ENCODE measurements at regions not wholly inside any gene's neighbourhood (a gene's known extent, or its start where the extent isn't known, plus 50 kb on each side); places are given as distances from the start of the nearest gene placed in this dataset.

DNA sequence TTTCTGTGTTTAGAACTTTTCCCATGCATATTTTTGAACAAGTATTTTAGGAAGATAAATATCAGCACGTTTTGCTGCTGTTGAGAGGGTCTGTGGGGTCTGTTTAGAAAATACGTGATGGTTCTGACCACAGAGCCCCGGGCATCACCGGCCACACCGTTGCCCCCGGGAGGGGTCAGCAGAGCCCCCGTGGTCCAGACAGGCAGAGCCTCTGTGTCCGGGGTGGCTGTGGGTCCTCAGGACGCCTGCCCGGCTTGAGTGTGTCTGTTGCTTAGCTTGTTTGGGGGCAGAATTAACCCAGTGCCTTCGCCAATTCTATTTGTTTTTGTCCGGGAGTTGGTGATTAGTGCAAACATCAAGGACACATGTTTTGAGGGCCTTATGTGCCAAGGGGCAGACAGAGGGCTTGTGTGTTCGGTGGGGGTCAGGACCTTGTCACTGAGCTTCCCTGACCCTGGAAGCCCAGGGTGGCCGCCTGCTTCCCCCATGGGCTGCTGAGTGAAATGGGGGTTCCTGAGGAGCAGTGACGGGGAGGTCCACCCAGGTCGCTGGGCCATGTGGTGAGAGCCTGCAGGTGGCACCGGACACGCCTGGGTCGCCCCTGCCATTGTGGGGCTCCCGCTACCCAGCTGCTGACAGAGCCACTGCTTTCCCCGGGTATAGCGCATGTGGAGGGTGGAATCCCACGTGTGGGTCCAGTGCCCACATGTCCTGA, 122.2 kb downstream of the SIK1 start:
- H3K4me2 ChIP-seq (ENCODE audit: low read depth, low read length, poor library complexity, severe bottlenecking) = no peak overlapping the region
- H3K79me2 ChIP-seq (ENCODE audit: insufficient read depth, low read length) = no peaks in the 10 kb centered on the region
- H3K27me3 ChIP-seq (ENCODE audit: insufficient read depth, low read length, poor library complexity, severe bottlenecking) = no peaks in the 10 kb centered on the region
- H3K36me3 ChIP-seq (ENCODE audit: insufficient read depth, low read length) = no peaks in the 10 kb centered on the region
- H3K9me2 ChIP-seq (replicated peaks; ENCODE audit: low read depth, low read length) = no peaks in the 10 kb centered on the region
- no peaks in the 10 kb centered on the region for H3K9me3 ChIP-seq (ENCODE audit: insufficient read depth, low read depth, low read length)
- no peaks in the 10 kb centered on the region for H3K4me1 ChIP-seq (ENCODE audit: insufficient read depth, low read length, poor library complexity, severe bottlenecking)
- no peak overlapping the region for H3K9ac ChIP-seq (ENCODE audit: low read depth, low read length, poor library complexity, severe bottlenecking)
- no peak overlapping the region for H2AFZ ChIP-seq (ENCODE audit: low read length)
- H4K20me1 ChIP-seq (ENCODE audit: insufficient read depth, low read length, poor library complexity, severe bottlenecking) = no peaks in the 10 kb centered on the region
- TF ChIP-seq, protein P1, sequence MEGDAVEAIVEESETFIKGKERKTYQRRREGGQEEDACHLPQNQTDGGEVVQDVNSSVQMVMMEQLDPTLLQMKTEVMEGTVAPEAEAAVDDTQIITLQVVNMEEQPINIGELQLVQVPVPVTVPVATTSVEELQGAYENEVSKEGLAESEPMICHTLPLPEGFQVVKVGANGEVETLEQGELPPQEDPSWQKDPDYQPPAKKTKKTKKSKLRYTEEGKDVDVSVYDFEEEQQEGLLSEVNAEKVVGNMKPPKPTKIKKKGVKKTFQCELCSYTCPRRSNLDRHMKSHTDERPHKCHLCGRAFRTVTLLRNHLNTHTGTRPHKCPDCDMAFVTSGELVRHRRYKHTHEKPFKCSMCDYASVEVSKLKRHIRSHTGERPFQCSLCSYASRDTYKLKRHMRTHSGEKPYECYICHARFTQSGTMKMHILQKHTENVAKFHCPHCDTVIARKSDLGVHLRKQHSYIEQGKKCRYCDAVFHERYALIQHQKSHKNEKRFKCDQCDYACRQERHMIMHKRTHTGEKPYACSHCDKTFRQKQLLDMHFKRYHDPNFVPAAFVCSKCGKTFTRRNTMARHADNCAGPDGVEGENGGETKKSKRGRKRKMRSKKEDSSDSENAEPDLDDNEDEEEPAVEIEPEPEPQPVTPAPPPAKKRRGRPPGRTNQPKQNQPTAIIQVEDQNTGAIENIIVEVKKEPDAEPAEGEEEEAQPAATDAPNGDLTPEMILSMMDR (conservative IDR thresholded peaks at IDR 0.05; ENCODE audit: low read length) = no peak
- no peaks in the 10 kb centered on the region for H3F3A ChIP-seq (ENCODE audit: low read depth)
- H3K4me3 ChIP-seq (ENCODE audit: low read length, poor library complexity, severe bottlenecking) = no peak overlapping the region

- no peaks in the 10 kb centered on the region for H3K9me2 ChIP-seq (replicated peaks; ENCODE audit: low read depth, low read length)
- no peaks in the 10 kb centered on the region for H3K4me1 ChIP-seq (ENCODE audit: insufficient read depth, low read length, poor library complexity, severe bottlenecking)
- no peaks in the 10 kb centered on the region for H3K27me3 ChIP-seq (ENCODE audit: insufficient read depth, low read length, poor library complexity, severe bottlenecking)
- TF ChIP-seq, protein P1 (conservative IDR thresholded peaks at IDR 0.05; ENCODE audit: low read length) = no peak
- no peak for TF ChIP-seq EZH2phosphoT487 (IDR thresholded peaks at IDR 0.05; ENCODE audit: borderline replicate concordance)
- no peaks in the 10 kb centered on the region for H3F3A ChIP-seq (ENCODE audit: low read depth)
- H2AFZ ChIP-seq (ENCODE audit: low read length) = no peak overlapping the region
- no peaks in the 10 kb centered on the region for H3K9me3 ChIP-seq (ENCODE audit: insufficient read depth, low read depth, low read length)
- H3K9ac ChIP-seq (ENCODE audit: low read depth, low read length, poor library complexity, severe bottlenecking) = no peak overlapping the region
- H3K4me3 ChIP-seq (ENCODE audit: low read length, poor library complexity, severe bottlenecking) = no peak overlapping the region
- H3K4me2 ChIP-seq (ENCODE audit: low read depth, low read length, poor library complexity, severe bottlenecking) = no peak overlapping the region
- H4K20me1 ChIP-seq (ENCODE audit: insufficient read depth, low read length, poor library complexity, severe bottlenecking) = no peaks in the 10 kb centered on the region
- no peaks in the 10 kb centered on the region for H3K79me2 ChIP-seq (ENCODE audit: insufficient read depth, low read length)
- H3K36me3 ChIP-seq (ENCODE audit: insufficient read depth, low read length) = no peaks in the 10 kb centered on the region
These were observed 122.7 kb downstream of the SIK1 start for GRCh38 chr21:43304206-43304605.

- no peaks in the 10 kb centered on the region for H3K79me2 ChIP-seq (ENCODE audit: insufficient read depth, low read length)
- TF ChIP-seq, protein P1 (conservative IDR thresholded peaks at IDR 0.05; ENCODE audit: low read length) = no peak
- TF ChIP-seq EZH2phosphoT487 (IDR thresholded peaks at IDR 0.05; ENCODE audit: borderline replicate concordance) = no peak
- H3K4me1 ChIP-seq (ENCODE audit: insufficient read depth, low read length, poor library complexity, severe bottlenecking) = no peaks in the 10 kb centered on the region
- no peaks in the 10 kb centered on the region for H3K36me3 ChIP-seq (ENCODE audit: insufficient read depth, low read length)
- H3F3A ChIP-seq (ENCODE audit: low read depth) = no peaks in the 10 kb centered on the region
- no peak overlapping the region for H3K4me3 ChIP-seq (ENCODE audit: low read length, poor library complexity, severe bottlenecking)
- H3K27me3 ChIP-seq (ENCODE audit: insufficient read depth, low read length, poor library complexity, severe bottlenecking) = no peaks in the 10 kb centered on the region
- H4K20me1 ChIP-seq (ENCODE audit: insufficient read depth, low read length, poor library complexity, severe bottlenecking) = no peaks in the 10 kb centered on the region
- H3K4me2 ChIP-seq (ENCODE audit: low read depth, low read length, poor library complexity, severe bottlenecking) = no peak overlapping the region
- no peaks in the 10 kb centered on the region for H3K9me2 ChIP-seq (replicated peaks; ENCODE audit: low read depth, low read length)
- H3K9me3 ChIP-seq (ENCODE audit: insufficient read depth, low read depth, low read length) = no peaks in the 10 kb centered on the region
- no peak overlapping the region; the same call in 1 of the 2 replicates for H2AFZ ChIP-seq (ENCODE audit: low read length)
- no peak overlapping the region for H3K9ac ChIP-seq (ENCODE audit: low read depth, low read length, poor library complexity, severe bottlenecking)
These were observed 123.4 kb downstream of the SIK1 start for GRCh38 chr21:43303275-43304178.

Measured in Loucy (cell line).